Activated naive CD4-positive, alpha-beta T cell treated with anti-CD3 and anti-CD28 coated beads, Interleukin-2, amount 10 ng/mL, durations not matched to agents 7 days and 5 days (primary cell): ENCODE measurements at regions not wholly inside any gene's neighbourhood (a gene's known extent, or its start where the extent isn't known, plus 50 kb on each side); places are given as distances from the start of the nearest gene placed in this dataset.

ENCODE experiments used
- CTCF ChIA-PET: fragments of 350-600 bp; sonication (Branson Sonifier 250); formaldehyde crosslinking; loops from one replicate; lab custom pipeline; 2021; ENCODE audit warnings: antibody characterized with exemption; lab: Charles Lee
- DNase-seq: peaks from one replicate; pipeline ENCODE4 v3.0.0-alpha.2; 2020
- H3K27ac Mint-ChIP-seq: one replicate; pipeline ENCODE4 v1.8.0; 2021; ENCODE audit warnings: mild to moderate bottlenecking, moderate library complexity, mixed read lengths
- H3K27me3 Mint-ChIP-seq: one replicate; pipeline ENCODE4 v1.8.0; 2021; ENCODE audit warnings: mild to moderate bottlenecking, mixed read lengths
- H3K36me3 Mint-ChIP-seq: one replicate; pipeline ENCODE4 v1.8.0; 2021; ENCODE audit warnings: mixed read lengths
- H3K4me1 Mint-ChIP-seq: one replicate; pipeline ENCODE4 v1.8.0; 2021; ENCODE audit warnings: mixed read lengths
- H3K4me3 Mint-ChIP-seq: one replicate; pipeline ENCODE4 v1.8.0; 2021; ENCODE audit warnings: mild to moderate bottlenecking, moderate library complexity, mixed read lengths
- H3K9me3 Mint-ChIP-seq: one replicate; pipeline ENCODE4 v1.8.0; 2021; ENCODE audit warnings: mixed read lengths

DNA sequence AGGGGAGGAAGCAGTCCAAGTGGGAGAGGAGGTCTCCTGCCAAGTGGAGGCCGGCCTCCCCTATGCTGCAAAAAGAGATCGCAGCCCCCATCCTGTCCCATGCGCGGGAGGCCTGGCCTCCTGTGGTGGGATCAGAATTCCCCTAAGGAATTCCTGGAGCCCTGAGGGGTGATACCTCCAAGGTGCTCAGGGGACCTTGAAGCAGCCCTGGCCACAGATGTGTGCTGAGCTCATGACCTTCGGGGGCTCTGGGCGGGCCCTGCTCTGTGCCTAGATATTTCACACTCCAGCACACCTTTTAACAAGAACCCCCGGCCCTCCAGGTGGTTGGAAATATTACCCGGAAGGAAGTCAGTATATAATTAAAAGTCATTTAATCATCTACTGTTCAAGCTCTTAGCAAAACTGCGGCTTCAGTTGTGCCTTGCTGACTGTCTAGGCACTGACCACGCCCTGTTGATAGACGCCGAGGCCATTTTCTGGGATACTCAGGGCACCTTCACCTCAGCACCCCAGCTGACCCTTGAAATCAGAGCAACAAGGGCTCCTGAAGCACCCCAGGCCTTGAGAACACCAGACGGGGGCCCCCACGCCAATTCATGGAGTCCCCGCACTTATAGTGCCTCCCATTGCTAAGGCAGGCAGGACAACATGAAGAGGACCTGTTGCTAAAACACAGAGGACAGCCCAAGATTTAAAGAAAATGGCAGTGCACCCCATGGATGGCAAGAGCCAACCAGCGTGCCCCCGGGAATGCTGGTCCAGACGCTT, 119.1 kb downstream of the NDUFA10 start:
- H3K27me3 Mint-ChIP-seq: peaks cover 11% of the 10 kb centered on the region

DNA sequence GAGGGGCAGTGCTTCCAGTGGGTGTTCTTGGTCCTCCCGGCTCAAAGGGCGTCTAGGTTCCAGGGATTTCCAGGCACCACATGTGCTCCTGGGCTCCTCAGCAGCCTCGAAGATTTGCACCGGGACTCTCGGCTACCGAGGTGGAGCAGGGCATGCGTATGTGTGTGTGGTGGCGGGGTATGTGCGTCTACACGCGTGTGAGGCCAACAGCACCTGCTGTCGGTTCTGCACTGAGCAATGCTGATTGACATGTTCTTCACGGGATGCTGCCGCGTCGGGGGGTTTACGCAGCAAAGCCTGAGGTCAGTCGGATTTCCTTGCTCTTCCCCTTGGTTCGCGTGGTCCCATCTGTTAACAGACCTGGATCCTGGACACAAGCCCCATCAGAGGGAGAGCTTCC, 119.8 kb downstream of the NDUFA10 start:
- Mint-ChIP-seq H3K27ac (no peak overlapping the region), H3K27me3 (peaks cover 18% of the 10 kb centered on the region), H3K36me3 (peaks cover 17% of the 10 kb centered on the region), H3K4me1 (peaks cover 9% of the 10 kb centered on the region), H3K9me3 (peaks cover 10% of the 10 kb centered on the region), H3K4me3 (no peak overlapping the region)
- DNase-seq: no peak
- CTCF ChIA-PET: no interaction called here

More for the DNA sequence above, 119.1 kb downstream of the NDUFA10 start:
- CTCF ChIA-PET: no interaction called here
- Mint-ChIP-seq H3K4me3 (no peak overlapping the region), H3K4me1 (peaks cover 9% of the 10 kb centered on the region), H3K9me3 (peaks cover 12% of the 10 kb centered on the region), H3K27ac (no peak overlapping the region), H3K36me3 (peaks cover 20% of the 10 kb centered on the region)
- no peak for DNase-seq

DNA sequence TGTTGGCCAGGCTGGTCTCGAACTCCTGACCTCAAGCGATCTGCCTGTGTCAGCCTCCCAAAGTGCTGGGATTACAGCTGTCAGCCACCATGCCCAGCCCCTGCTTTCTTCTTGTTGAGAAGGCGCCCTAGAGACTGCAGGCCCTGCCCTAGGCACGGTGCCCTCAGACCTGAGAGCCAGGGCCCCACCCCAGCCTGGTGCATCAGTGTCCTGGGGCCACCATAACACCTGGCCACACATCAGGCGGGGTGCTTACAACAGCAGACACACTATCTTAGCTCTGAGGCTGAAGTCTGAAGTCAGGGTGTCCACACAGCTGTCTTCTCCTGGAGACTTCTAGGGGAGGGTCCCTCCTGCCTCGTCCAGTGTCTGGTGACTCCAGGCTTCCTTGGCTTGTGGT, 120.6 kb downstream of the NDUFA10 start:
- Mint-ChIP-seq H3K27me3 (peaks cover 25% of the 10 kb centered on the region), H3K9me3 (peaks cover 5% of the 10 kb centered on the region), H3K27ac (no peak overlapping the region), H3K4me3 (no peak overlapping the region), H3K4me1 (peaks cover 9% of the 10 kb centered on the region), H3K36me3 (peaks cover 10% of the 10 kb centered on the region)
- CTCF ChIA-PET: no interaction called here
- DNase-seq: no peak

DNA sequence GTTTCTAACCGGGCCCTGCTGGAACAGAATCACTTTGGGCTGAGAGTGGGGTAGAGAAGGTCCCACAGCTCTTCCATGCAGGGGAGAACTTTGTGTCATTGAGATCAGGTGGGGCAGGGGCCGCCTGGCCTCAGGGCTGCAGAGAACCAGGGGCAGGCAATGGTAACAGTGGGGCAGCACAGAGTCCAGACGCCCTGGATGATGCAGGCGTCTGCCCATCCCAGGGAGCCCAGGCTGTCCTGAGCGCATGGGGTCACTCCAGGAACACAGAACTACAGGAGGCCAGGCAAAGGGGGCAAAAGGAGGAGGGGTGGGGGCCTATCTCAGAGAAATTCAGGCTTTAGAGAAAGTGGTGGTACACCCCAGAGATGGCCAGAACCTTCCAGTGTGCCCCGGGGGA, 121.3 kb downstream of the NDUFA10 start:
- Mint-ChIP-seq H3K36me3 (peaks cover 9% of the 10 kb centered on the region), H3K27me3 (peaks cover 27% of the 10 kb centered on the region), H3K4me3 (no peak overlapping the region), H3K27ac (no peak overlapping the region), H3K4me1 (peaks cover 5% of the 10 kb centered on the region), H3K9me3 (peaks cover 5% of the 10 kb centered on the region)
- DNase-seq: no peak
- CTCF ChIA-PET: no interaction called here

DNA sequence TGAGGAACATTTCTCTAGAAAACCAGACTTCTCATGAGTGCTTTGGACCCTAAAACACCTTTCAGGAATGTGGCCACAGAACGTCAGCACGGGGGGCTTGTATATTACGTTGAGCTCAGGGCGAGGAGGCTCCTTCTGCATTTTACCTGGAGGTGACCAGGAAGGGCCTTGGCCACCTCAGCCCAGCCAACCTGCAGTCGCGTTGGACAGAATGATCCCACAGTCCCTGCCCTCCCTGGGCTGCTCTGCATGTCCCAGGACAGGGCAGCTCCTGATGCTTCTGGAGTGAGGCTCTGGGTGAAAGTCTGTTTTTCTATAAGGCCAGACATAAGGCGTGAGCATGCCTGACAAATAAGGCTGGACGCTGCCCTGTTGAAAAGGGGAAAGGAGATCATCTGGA, 121.9 kb downstream of the NDUFA10 start:
- Mint-ChIP-seq H3K4me3 (no peak overlapping the region), H3K36me3 (peaks cover 9% of the 10 kb centered on the region), H3K4me1 (peaks cover 4% of the 10 kb centered on the region), H3K27me3 (peaks cover 32% of the 10 kb centered on the region), H3K9me3 (peaks cover 5% of the 10 kb centered on the region), H3K27ac (no peak overlapping the region)
- CTCF ChIA-PET: no interaction called here
- no peak for DNase-seq

DNA sequence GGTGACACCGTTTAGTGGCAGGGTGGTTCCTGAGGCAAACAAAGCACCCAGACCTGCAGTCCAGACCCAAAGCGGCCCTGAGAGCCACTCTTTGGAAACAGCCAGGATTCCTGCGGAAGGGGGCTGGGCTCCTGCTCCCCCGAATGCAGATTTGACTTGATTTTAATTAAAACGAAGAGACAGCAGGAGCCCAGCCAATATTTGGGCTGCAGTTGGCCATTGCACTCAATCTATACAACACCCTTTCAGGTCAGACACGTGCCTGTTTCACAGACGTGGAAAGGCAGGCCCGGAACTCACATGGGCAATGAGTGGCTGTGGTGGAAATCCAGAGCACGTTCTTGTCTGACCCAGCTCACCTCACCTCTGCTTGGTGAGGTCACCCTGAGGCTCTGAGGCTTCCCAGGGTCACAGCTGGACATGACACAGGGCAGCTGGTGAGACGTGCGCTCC, 122.4 kb downstream of the NDUFA10 start:
- H3K27ac Mint-ChIP-seq: no peak overlapping the region
- peaks cover 33% of the 10 kb centered on the region for H3K27me3 Mint-ChIP-seq
- CTCF ChIA-PET: no interaction called here
- peaks cover 5% of the 10 kb centered on the region for H3K9me3 Mint-ChIP-seq
- H3K36me3 Mint-ChIP-seq: peaks cover 9% of the 10 kb centered on the region
- peaks cover 1% of the 10 kb centered on the region for H3K4me1 Mint-ChIP-seq
- H3K4me3 Mint-ChIP-seq: no peak overlapping the region
- no peak for DNase-seq

DNA sequence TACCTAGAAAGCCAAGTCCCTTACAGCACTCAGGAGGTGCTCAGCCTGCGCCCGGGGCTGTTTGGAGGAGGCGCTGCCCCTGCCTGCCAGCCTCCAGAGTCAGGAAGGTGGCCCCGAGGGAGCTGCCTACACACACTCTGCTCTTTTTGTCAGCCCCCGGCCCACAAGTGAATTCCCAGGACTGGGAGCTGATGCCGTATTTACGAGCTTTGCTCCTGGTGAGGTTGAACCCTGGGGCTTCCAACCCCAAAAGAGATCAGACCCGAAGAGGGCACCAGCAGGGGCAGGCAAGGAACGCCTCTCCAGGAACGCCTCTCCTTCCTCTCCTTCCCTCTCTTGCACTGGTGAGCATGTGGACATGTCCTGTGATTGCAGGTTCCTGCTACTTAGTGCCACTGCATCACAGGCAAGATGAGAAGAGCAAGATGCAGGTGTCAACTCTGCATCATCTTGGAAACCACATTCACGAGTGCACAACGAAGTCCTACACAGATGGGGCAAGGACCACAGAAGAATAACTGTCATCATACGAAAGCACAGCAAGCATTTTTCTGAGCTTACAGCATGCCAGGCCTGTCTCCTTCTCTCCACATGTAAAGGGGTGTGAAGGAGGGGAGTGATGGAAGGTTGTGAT, 126.7 kb downstream of the NDUFA10 start:
- H3K9me3 Mint-ChIP-seq: no peaks in the 10 kb centered on the region
- no peak overlapping the region for H3K27ac Mint-ChIP-seq
- DNase-seq: no peak
- H3K4me1 Mint-ChIP-seq: no peaks in the 10 kb centered on the region
- CTCF ChIA-PET: no interaction called here
- H3K4me3 Mint-ChIP-seq: no peak overlapping the region
- peaks cover 56% of the 10 kb centered on the region for H3K27me3 Mint-ChIP-seq
- no peaks in the 10 kb centered on the region for H3K36me3 Mint-ChIP-seq

DNA sequence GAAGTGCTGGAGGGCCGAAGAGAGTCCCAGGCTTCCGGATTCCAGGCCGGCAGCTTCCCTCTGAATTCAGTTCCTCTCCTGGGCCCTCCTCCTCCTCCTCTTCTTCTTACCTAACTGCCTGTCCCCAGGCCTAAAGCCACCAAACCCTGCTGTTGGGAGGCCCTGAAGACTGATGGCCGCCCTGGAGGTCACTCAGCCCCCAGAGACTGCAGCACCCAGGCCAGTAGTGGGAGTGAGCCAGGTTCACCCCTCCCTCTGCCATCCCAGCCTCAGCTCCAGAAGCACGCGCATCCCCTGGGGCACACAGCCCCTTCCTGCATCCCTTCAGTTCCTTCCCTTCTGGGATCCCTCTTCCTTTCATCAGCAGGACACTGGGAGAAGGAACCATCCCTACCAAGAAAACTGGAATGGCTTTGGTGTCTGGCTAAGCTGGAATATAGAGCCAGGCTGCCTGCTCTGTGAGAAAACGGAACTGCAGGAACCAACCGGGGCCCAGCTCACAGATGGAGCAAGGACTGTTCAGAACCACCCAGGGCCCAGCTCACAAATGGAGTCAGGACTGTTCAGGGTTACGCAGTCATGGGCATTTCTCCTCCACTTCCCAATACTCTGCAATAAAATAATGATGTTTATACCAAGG, 127.4 kb downstream of the NDUFA10 start:
- Mint-ChIP-seq H3K4me1 (no peaks in the 10 kb centered on the region), H3K27ac (no peak overlapping the region), H3K36me3 (no peaks in the 10 kb centered on the region), H3K9me3 (no peaks in the 10 kb centered on the region), H3K4me3 (no peak overlapping the region), H3K27me3 (peaks cover 59% of the 10 kb centered on the region)
- CTCF ChIA-PET: no interaction called here
- no peak for DNase-seq

DNA sequence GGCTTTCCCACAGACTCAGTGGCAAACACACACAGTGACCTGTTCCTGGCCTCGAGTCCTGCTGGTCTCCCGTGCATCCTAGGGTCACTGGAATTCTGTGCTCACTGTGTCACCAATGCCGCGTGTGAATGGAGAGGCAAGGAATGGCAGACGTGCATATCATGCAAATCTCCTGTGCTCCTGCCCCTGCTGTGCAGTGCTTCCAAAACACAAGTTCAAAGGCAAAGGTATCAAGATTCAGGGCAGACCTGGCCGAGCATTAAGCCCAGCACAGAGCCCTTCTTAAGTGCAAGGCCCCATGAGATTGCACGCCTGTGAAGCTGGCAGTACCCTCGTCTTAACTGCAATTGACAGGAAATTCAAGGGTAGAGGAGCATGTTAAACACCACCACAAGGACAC, 129.1 kb downstream of the NDUFA10 start:
- DNase-seq: no peak
- H3K27ac Mint-ChIP-seq: no peak overlapping the region
- H3K27me3 Mint-ChIP-seq: peaks cover 55% of the 10 kb centered on the region
- no peaks in the 10 kb centered on the region for H3K36me3 Mint-ChIP-seq
- CTCF ChIA-PET: no interaction called here
- H3K9me3 Mint-ChIP-seq: no peaks in the 10 kb centered on the region
- H3K4me1 Mint-ChIP-seq: no peaks in the 10 kb centered on the region
- H3K4me3 Mint-ChIP-seq: no peak overlapping the region

DNA sequence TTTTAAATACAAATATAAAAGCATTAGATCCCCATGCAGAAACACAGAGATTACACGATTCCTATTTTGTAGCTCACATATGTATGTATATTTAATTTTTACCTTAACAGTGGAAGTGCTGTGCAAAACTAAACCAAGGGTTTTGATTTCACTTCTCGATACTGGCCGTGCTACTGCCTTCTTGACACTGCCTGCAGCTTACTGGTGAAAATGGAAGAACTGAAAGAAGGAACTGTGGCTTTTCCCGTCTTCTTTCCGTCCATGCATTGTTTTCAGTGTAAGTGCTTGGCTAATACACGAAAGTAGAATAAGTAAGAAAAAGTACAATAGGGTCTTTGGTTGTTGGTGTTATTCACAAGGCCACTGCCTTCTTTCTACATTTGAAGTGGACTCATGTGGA, 129.5 kb downstream of the NDUFA10 start:
- Mint-ChIP-seq H3K4me1 (no peaks in the 10 kb centered on the region), H3K27me3 (peaks cover 52% of the 10 kb centered on the region), H3K9me3 (no peaks in the 10 kb centered on the region), H3K4me3 (no peak overlapping the region), H3K27ac (no peak overlapping the region), H3K36me3 (no peaks in the 10 kb centered on the region)
- no peak for DNase-seq
- CTCF ChIA-PET: no interaction called here

DNA sequence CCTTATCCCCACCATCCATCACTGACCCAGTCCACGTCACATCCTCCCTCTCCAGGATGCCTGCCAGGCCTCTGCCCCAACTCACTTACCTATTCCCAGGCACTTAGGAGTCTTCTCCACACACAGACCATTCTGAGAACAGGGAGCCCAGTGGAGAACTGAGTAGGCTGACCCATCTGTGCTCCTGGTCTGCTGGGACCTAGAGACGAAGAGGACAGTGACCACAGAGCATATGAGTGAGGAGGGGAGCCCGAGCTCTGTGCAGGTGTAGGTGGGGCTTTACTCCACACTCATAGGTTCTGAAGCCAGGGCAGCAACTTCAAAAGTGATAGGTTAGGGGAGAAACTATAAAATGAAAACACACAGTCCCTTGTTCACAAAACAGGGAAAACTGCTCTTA, 130.0 kb downstream of the NDUFA10 start:
- Mint-ChIP-seq H3K4me3 (no peak overlapping the region), H3K4me1 (no peaks in the 10 kb centered on the region), H3K36me3 (no peaks in the 10 kb centered on the region), H3K9me3 (no peaks in the 10 kb centered on the region), H3K27me3 (peaks cover 47% of the 10 kb centered on the region), H3K27ac (no peak overlapping the region)
- CTCF ChIA-PET: no interaction called here
- no peak for DNase-seq

DNA sequence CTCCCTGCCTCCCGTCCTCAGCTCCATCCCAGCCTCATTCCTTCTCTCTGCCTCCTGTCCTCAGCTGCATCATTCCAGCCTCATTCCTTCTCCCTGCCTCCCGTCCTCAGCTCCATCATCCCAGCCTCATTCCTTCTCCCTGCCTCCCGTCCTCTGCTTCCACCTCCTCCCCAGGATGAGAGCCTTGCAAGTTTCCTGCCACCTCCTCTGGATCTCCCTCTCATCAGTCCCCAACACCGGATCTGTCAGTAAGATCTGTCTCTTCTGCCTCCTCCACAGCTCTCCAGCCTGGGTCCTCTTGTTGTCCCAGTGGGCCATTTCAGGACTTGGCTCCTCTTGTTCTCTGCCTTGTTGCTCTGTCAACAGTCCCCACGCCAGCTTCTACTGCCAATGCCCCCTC, 130.9 kb downstream of the NDUFA10 start:
- Mint-ChIP-seq H3K36me3 (no peaks in the 10 kb centered on the region), H3K4me3 (no peak overlapping the region), H3K4me1 (no peaks in the 10 kb centered on the region), H3K27me3 (peaks cover 45% of the 10 kb centered on the region), H3K9me3 (no peaks in the 10 kb centered on the region), H3K27ac (no peak overlapping the region)
- CTCF ChIA-PET: interaction anchor here (0.6 to 1.1 kb wide), 3 partner anchors 33 to 622 kb away, joined by 3 read pairs; no protein-coding TSS in a partner anchor
- DNase-seq: no peak

DNA sequence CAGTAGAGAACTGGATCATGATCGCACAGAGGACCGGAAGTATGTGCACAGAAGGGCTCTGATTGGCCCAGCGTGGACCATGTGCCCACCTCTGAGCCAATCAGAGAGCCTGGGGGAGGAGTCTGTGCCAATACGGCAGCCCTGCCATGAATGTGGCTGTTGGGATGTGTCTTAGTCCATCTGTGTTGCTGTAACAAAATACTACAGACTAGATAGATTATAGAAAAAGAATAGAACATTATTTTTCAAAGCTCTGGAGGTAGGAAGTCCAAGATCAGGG, 132.0 kb downstream of the NDUFA10 start:
- Mint-ChIP-seq H3K4me3 (no peak overlapping the region), H3K4me1 (no peaks in the 10 kb centered on the region), H3K27me3 (peaks cover 49% of the 10 kb centered on the region), H3K36me3 (no peaks in the 10 kb centered on the region), H3K9me3 (no peaks in the 10 kb centered on the region), H3K27ac (no peak overlapping the region)
- no peak for DNase-seq
- CTCF ChIA-PET: interaction anchor here (1.1 kb wide), 1 partner anchor 128 kb away, joined by 3 read pairs; no protein-coding TSS in a partner anchor

DNA sequence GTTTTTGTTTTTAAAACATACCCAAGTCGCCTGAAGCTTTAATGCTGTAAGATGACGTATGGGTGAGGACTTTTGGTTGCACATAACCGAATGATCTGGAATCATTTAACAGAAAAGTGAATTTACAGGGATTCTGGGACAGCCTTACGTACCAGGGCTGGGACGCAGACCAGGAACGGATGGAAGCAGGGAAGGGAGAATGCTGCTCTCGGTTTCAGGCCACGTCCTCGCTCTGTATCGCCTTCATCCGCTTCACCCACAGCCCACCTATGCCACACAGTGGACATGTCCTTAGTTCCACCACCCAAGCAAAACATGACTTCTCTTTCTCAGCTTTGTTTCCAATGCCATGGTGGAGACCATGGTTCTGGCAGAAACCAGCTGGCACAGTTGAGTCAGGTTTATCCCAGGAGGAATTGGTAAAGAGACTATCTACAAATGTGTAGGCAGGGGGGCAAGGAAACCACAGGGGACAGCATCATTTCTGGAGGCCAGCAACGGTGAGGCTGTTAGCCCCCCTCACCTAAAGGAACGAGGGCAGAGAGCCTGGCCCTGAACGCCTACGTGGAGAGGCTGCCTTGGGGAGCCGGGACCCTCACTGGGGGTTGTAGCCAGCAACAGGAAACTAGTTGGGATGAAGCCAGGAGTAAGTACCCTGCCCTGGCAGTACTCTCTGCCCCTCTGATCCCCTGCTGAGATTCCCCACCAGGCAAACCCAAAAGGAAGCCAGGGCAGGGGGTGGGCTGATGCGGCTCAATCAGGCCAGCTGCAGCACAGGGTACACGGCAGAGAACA, 132.5 kb downstream of the NDUFA10 start:
- Mint-ChIP-seq H3K4me3 (no peak overlapping the region), H3K27ac (no peak overlapping the region)

More for the DNA sequence above, 132.5 kb downstream of the NDUFA10 start:
- Mint-ChIP-seq H3K27me3 (peaks cover 48% of the 10 kb centered on the region), H3K36me3 (no peaks in the 10 kb centered on the region), H3K9me3 (no peaks in the 10 kb centered on the region), H3K4me1 (no peaks in the 10 kb centered on the region)
- CTCF ChIA-PET: no interaction called here
- no peak for DNase-seq
